ENCODE measurements at regions not wholly inside any gene's neighbourhood (a gene's known extent, or its start where the extent isn't known, plus 50 kb on each side); places are given as distances from the start of the nearest gene placed in this dataset.

GRCh38 chr9:71363286-71363961, 242.0 kb upstream of the TRPM3 start:
- Mint-ChIP-seq H3K4me3 (no peak overlapping the region), H3K9me3 (no peaks in the 10 kb centered on the region), H3K27me3 (ENCODE audit: low read depth, poor library complexity) (no peaks in the 10 kb centered on the region), H3K36me3 (ENCODE audit: low read depth) (no peaks in the 10 kb centered on the region), H3K27ac (peak overlapping the region; percentile 5), H3K4me1 (peaks cover 13% of the 10 kb centered on the region)
- no peak for TF ChIP-seq CTCF (IDR thresholded peaks at IDR 0.05)
- DNase-seq, result no peak

GRCh38 chr9:71361357-71361756, 239.9 kb upstream of the TRPM3 start:
- no peak overlapping the region for H3K4me3 Mint-ChIP-seq
- peaks cover 13% of the 10 kb centered on the region for H3K4me1 Mint-ChIP-seq
- H3K27ac Mint-ChIP-seq, result no peak overlapping the region

GRCh38 chr9:71357346-71357745, 235.9 kb upstream of the TRPM3 start:
- Mint-ChIP-seq H3K27me3 (ENCODE audit: low read depth, poor library complexity) (no peaks in the 10 kb centered on the region), H3K9me3 (no peaks in the 10 kb centered on the region), H3K36me3 (ENCODE audit: low read depth) (no peaks in the 10 kb centered on the region), H3K4me3 (no peak overlapping the region), H3K27ac (no peak overlapping the region), H3K4me1 (no peaks in the 10 kb centered on the region)
- no peak for DNase-seq
- no peak for TF ChIP-seq CTCF (IDR thresholded peaks at IDR 0.05)

More at GRCh38 chr9:71361357-71361756, 239.9 kb upstream of the TRPM3 start:
- DNase-seq, result no peak
- Mint-ChIP-seq H3K9me3 (no peaks in the 10 kb centered on the region), H3K36me3 (ENCODE audit: low read depth) (no peaks in the 10 kb centered on the region), H3K27me3 (ENCODE audit: low read depth, poor library complexity) (no peaks in the 10 kb centered on the region)
- no peak for TF ChIP-seq CTCF (IDR thresholded peaks at IDR 0.05)

GRCh38 chr9:71355884-71356283, 234.5 kb upstream of the TRPM3 start:
- no peaks in the 10 kb centered on the region for H3K4me1 Mint-ChIP-seq
- no peaks in the 10 kb centered on the region for H3K36me3 Mint-ChIP-seq (ENCODE audit: low read depth)
- H3K27ac Mint-ChIP-seq, result no peak overlapping the region
- H3K9me3 Mint-ChIP-seq, result no peaks in the 10 kb centered on the region
- no peak overlapping the region for H3K4me3 Mint-ChIP-seq
- no peak for TF ChIP-seq CTCF (IDR thresholded peaks at IDR 0.05)
- DNase-seq, result no peak
- no peaks in the 10 kb centered on the region for H3K27me3 Mint-ChIP-seq (ENCODE audit: low read depth, poor library complexity)

- no peak for TF ChIP-seq CTCF (IDR thresholded peaks at IDR 0.05)
- H3K4me3 Mint-ChIP-seq, result no peak overlapping the region
- no peaks in the 10 kb centered on the region for H3K4me1 Mint-ChIP-seq
- no peak overlapping the region for H3K27ac Mint-ChIP-seq
- no peaks in the 10 kb centered on the region for H3K9me3 Mint-ChIP-seq
- DNase-seq, result no peak
- no peaks in the 10 kb centered on the region for H3K27me3 Mint-ChIP-seq (ENCODE audit: low read depth, poor library complexity)
- H3K36me3 Mint-ChIP-seq (ENCODE audit: low read depth), result no peaks in the 10 kb centered on the region
These were observed 232.3 kb upstream of the TRPM3 start for GRCh38 chr9:71353720-71354119.

GRCh38 chr9:71352837-71353236, 231.4 kb upstream of the TRPM3 start:
- H3K27ac Mint-ChIP-seq, result no peak overlapping the region
- no peaks in the 10 kb centered on the region for H3K27me3 Mint-ChIP-seq (ENCODE audit: low read depth, poor library complexity)
- TF ChIP-seq CTCF (IDR thresholded peaks at IDR 0.05), result no peak
- no peaks in the 10 kb centered on the region for H3K4me1 Mint-ChIP-seq
- H3K9me3 Mint-ChIP-seq, result no peaks in the 10 kb centered on the region
- H3K4me3 Mint-ChIP-seq, result no peak overlapping the region
- DNase-seq, result no peak
- no peaks in the 10 kb centered on the region for H3K36me3 Mint-ChIP-seq (ENCODE audit: low read depth)
